ENCODE measurements at regions not wholly inside any gene's neighbourhood (a gene's known extent, or its start where the extent isn't known, plus 50 kb on each side); places are given as distances from the start of the nearest gene placed in this dataset.

DNA sequence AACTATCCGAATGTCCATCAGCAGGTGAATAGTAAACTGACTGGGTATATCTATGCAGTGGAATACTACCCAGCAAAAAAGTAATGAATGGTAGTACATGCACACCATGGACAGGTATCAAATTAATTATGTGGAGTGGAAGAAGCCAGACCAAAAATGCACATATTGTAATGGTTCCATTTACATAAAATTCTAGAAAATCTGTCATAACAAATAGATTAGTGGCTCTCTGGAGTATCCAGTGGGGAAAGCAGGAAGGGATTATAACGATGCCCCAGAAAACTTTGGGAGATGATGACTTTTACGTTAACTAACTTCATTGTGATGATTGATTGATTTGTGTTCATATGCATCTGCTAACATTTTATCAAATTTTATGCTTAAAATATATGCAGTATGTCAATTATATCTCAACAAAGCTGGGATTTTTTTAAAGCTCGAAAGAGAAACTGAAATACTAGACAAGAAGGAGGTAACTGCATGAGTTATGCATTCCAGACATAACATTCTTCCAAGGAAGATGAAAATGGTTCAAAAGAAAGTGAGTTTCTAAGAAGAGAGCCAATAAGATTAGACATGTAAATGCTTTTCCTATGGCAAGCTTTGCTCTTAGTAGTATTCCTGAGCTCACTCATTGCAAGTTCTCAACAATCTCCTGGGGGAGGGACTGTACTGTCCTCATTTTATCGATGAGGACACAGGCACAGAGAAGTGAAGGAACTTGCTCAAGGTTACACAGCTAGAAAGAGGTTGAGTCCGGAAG lies 58.6 kb upstream of the MSX1 start:
- Mint-ChIP-seq H3K36me3 (ENCODE audit: insufficient read depth, unreplicated experiment) (no peaks in the 10 kb centered on the region), H3K4me3 (ENCODE audit: low read depth, unreplicated experiment) (no peak overlapping the region), H3K27ac (ENCODE audit: unreplicated experiment) (no peak overlapping the region), H3K9me3 (ENCODE audit: low read depth, unreplicated experiment) (peaks cover 5% of the 10 kb centered on the region), H3K4me1 (ENCODE audit: low read depth, unreplicated experiment) (no peaks in the 10 kb centered on the region), H3K27me3 (ENCODE audit: unreplicated experiment) (no peaks in the 10 kb centered on the region)
- BruUV-seq (replicated peaks) = no TSS peak
- CTCF ChIA-PET = no interaction called here
- intact Hi-C loops (cut with micrococcal nuclease; ENCODE audit: unreplicated experiment) = no loop called here
- DNase-seq = no peak
- TF ChIP-seq, protein P1, sequence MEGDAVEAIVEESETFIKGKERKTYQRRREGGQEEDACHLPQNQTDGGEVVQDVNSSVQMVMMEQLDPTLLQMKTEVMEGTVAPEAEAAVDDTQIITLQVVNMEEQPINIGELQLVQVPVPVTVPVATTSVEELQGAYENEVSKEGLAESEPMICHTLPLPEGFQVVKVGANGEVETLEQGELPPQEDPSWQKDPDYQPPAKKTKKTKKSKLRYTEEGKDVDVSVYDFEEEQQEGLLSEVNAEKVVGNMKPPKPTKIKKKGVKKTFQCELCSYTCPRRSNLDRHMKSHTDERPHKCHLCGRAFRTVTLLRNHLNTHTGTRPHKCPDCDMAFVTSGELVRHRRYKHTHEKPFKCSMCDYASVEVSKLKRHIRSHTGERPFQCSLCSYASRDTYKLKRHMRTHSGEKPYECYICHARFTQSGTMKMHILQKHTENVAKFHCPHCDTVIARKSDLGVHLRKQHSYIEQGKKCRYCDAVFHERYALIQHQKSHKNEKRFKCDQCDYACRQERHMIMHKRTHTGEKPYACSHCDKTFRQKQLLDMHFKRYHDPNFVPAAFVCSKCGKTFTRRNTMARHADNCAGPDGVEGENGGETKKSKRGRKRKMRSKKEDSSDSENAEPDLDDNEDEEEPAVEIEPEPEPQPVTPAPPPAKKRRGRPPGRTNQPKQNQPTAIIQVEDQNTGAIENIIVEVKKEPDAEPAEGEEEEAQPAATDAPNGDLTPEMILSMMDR (IDR thresholded peaks at IDR 0.05; ENCODE audit: unreplicated experiment) = no peak

DNA sequence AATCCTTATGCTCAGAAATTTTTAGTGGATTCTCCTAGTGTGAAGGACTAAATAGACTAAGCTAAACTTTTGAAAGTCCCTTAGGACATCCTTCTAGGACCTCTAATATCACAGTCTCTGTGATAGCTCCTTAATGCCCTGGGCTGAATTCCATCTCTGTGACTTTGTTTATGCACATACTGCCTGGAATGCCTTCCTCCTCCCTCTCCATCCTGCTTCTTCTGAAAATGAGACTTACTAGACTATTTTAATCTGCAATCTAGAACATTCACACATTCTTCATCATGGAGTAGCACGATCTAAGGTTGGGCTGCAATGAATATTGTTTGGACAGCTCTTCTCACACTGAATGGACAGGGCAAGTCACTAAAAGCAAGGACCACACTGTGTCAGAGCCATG lies 65.0 kb upstream of the MSX1 start:
- TF ChIP-seq, protein P1 (IDR thresholded peaks at IDR 0.05; ENCODE audit: unreplicated experiment) = no peak
- no TSS peak for BruUV-seq (replicated peaks)
- DNase-seq = no peak
- Mint-ChIP-seq H3K27ac (ENCODE audit: unreplicated experiment) (no peak overlapping the region), H3K4me3 (ENCODE audit: low read depth, unreplicated experiment) (no peak overlapping the region), H3K4me1 (ENCODE audit: low read depth, unreplicated experiment) (no peaks in the 10 kb centered on the region), H3K36me3 (ENCODE audit: insufficient read depth, unreplicated experiment) (no peaks in the 10 kb centered on the region), H3K9me3 (ENCODE audit: low read depth, unreplicated experiment) (peaks cover 14% of the 10 kb centered on the region), H3K27me3 (ENCODE audit: unreplicated experiment) (no peaks in the 10 kb centered on the region)
- CTCF ChIA-PET = no interaction called here
- intact Hi-C loops (cut with micrococcal nuclease; ENCODE audit: unreplicated experiment) = no loop called here

DNA sequence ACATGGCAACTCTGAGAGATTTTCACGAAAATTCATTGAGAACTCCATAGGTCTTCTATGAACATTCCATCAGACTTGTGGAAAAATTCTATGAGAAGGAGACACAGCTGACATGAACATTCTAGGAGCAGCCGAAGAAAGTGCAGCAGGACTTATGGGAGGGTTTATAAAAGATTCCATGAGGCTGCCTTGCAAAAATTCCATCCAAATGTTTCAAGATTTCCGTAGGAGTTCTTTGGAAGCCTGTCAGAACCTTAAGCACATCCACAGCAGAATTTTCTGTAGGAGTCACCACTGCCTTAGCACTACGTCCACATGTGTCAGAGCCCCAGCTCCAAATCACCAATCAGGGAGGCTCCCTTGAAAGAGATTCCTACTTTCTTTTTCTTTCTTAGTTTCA lies 67.0 kb upstream of the MSX1 start:
- BruUV-seq (replicated peaks) = no TSS peak
- DNase-seq = no peak
- Mint-ChIP-seq H3K4me3 (ENCODE audit: low read depth, unreplicated experiment) (no peak overlapping the region), H3K27me3 (ENCODE audit: unreplicated experiment) (no peaks in the 10 kb centered on the region), H3K4me1 (ENCODE audit: low read depth, unreplicated experiment) (no peaks in the 10 kb centered on the region), H3K9me3 (ENCODE audit: low read depth, unreplicated experiment) (peaks cover 15% of the 10 kb centered on the region), H3K36me3 (ENCODE audit: insufficient read depth, unreplicated experiment) (no peaks in the 10 kb centered on the region), H3K27ac (ENCODE audit: unreplicated experiment) (no peak overlapping the region)
- intact Hi-C loops (cut with micrococcal nuclease; ENCODE audit: unreplicated experiment) = no loop called here
- CTCF ChIA-PET = no interaction called here
- TF ChIP-seq, protein P1 (IDR thresholded peaks at IDR 0.05; ENCODE audit: unreplicated experiment) = no peak

DNA sequence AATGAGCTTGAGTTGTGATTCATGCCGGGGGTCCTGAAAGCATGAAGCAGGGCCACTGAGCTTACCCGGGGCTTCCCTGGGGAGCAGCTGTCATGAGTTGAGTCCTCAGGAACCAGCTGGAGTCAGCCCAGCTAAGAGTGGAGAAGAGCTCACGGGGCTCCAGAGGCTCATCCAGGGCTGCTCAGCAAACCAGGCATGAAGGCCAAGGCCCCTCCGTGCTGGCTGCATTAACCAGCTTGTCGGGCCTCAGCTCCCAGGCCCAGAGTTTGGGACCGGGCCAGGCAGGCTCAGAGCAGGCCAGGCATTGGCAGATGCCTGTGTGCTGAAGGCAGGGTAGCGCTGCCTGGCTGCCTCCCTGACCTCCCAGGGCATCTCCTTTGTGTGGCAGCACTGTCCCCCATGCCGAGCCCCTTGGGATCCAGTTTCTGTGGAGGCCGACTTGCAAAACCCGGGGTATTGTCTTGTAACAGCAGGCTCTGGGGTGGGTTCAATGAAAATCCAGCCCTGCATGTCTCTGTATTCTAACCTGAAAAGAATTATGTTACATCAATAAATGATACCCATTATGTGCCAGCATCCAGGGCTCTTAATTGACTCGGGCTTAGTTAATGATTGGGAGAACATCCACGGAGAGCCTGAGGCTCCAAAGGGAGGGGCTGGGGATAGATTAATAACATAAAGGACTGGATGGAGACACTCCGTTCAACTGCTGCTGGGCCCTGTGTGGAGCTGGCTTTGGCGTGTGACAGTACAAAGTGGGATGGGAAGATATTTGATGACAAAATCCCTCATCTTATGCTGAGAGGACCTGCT lies 68.0 kb upstream of the MSX1 start:
- Mint-ChIP-seq H3K27me3 (ENCODE audit: unreplicated experiment) (no peaks in the 10 kb centered on the region), H3K36me3 (ENCODE audit: insufficient read depth, unreplicated experiment) (no peaks in the 10 kb centered on the region), H3K9me3 (ENCODE audit: low read depth, unreplicated experiment) (peaks cover 15% of the 10 kb centered on the region), H3K4me1 (ENCODE audit: low read depth, unreplicated experiment) (no peaks in the 10 kb centered on the region), H3K27ac (ENCODE audit: unreplicated experiment) (no peak overlapping the region), H3K4me3 (ENCODE audit: low read depth, unreplicated experiment) (no peak overlapping the region)
- TF ChIP-seq, protein P1 (IDR thresholded peaks at IDR 0.05; ENCODE audit: unreplicated experiment) = no peak
- CTCF ChIA-PET = no interaction called here
- no peak for DNase-seq
- no TSS peak for BruUV-seq (replicated peaks)
- intact Hi-C loops (cut with micrococcal nuclease; ENCODE audit: unreplicated experiment) = no loop called here
